Neuron (in vitro differentiated cells): ENCODE measurements at regions not wholly inside any gene's neighbourhood (a gene's known extent, or its start where the extent isn't known, plus 50 kb on each side); places are given as distances from the start of the nearest gene placed in this dataset.
"Not testable (repeated sequence)": the region's sequence is repeated elsewhere in the genome, so short reads cannot be mapped to it uniquely, and the experiment has no call there.

ENCODE experiments used
- H2AFZ ChIP-seq: one replicate; pipeline ENCODE4 v1.6.1; 2013; ENCODE audit warnings: low read depth, mild to moderate bottlenecking, inconsistent platforms, low read length, moderate library complexity
- H3K27me3 ChIP-seq: one replicate; pipeline ENCODE4 v1.6.1; 2013; ENCODE audit warnings: low read length; ENCODE audit not compliant: insufficient read depth
- H3K36me3 ChIP-seq: one replicate; pipeline ENCODE4 v1.6.1; 2013; ENCODE audit warnings: low read length; ENCODE audit not compliant: insufficient read depth
- H3K4me1 ChIP-seq: one replicate; pipeline ENCODE4 v1.6.1; 2013; ENCODE audit warnings: low read length; ENCODE audit not compliant: insufficient read depth
- H3K4me3 ChIP-seq: 2 replicates; pipeline ENCODE4 v1.5.1; 2013; ENCODE audit warnings: mild to moderate bottlenecking, low read length, moderate library complexity
- H3K9me3 ChIP-seq: one replicate; pipeline ENCODE4 v1.6.1; 2013; ENCODE audit warnings: low read length

GRCh38 chr5:85910335-85910734 lies 707.4 kb upstream of the COX7C start:
- no peaks in the 10 kb centered on the region for H3K27me3 ChIP-seq
- no peak overlapping the region for H3K4me3 ChIP-seq
- no peaks in the 10 kb centered on the region for H3K4me1 ChIP-seq
- H3K9me3 ChIP-seq: no peaks in the 10 kb centered on the region
- no peaks in the 10 kb centered on the region for H3K36me3 ChIP-seq
- no peak overlapping the region for H2AFZ ChIP-seq

GRCh38 chr5:85920984-85921383 lies 696.8 kb upstream of the COX7C start:
- H2AFZ ChIP-seq: no peak overlapping the region

GRCh38 chr5:85921590-85921989 lies 696.2 kb upstream of the COX7C start:
- Histone ChIP-seq H3K4me3 (no peak overlapping the region), H3K36me3 (no peaks in the 10 kb centered on the region), H2AFZ (no peak overlapping the region), H3K9me3 (no peaks in the 10 kb centered on the region), H3K27me3 (no peaks in the 10 kb centered on the region), H3K4me1 (no peaks in the 10 kb centered on the region)

More at GRCh38 chr5:85920984-85921383, 696.8 kb upstream of the COX7C start:
- H3K27me3 ChIP-seq: no peaks in the 10 kb centered on the region
- H3K4me1 ChIP-seq: no peaks in the 10 kb centered on the region
- no peaks in the 10 kb centered on the region for H3K9me3 ChIP-seq
- H3K36me3 ChIP-seq: no peaks in the 10 kb centered on the region
- no peak overlapping the region for H3K4me3 ChIP-seq

- Histone ChIP-seq H3K9me3 (no peaks in the 10 kb centered on the region), H3K4me3 (no peak overlapping the region), H2AFZ (no peak overlapping the region), H3K4me1 (no peaks in the 10 kb centered on the region), H3K27me3 (no peaks in the 10 kb centered on the region), H3K36me3 (no peaks in the 10 kb centered on the region)
Measured at GRCh38 chr5:85927632-85928031, 690.1 kb upstream of the COX7C start.

- H3K27me3 ChIP-seq: no peaks in the 10 kb centered on the region
- H3K4me1 ChIP-seq: no peaks in the 10 kb centered on the region
- no peaks in the 10 kb centered on the region for H3K36me3 ChIP-seq
- H2AFZ ChIP-seq: no peak overlapping the region
- no peak overlapping the region for H3K4me3 ChIP-seq
- H3K9me3 ChIP-seq: no peaks in the 10 kb centered on the region
Measured at GRCh38 chr5:85929713-85930112, 688.0 kb upstream of the COX7C start.

- Histone ChIP-seq H3K4me3 (no peak overlapping the region), H3K4me1 (no peaks in the 10 kb centered on the region), H3K9me3 (no peaks in the 10 kb centered on the region), H3K27me3 (no peaks in the 10 kb centered on the region), H3K36me3 (no peaks in the 10 kb centered on the region), H2AFZ (no peak overlapping the region)
Measured at GRCh38 chr5:85931220-85931619, 686.5 kb upstream of the COX7C start.

- Histone ChIP-seq H3K36me3 (no peaks in the 10 kb centered on the region), H3K9me3 (no peaks in the 10 kb centered on the region), H3K27me3 (no peaks in the 10 kb centered on the region), H3K4me3 (no peak overlapping the region), H3K4me1 (no peaks in the 10 kb centered on the region), H2AFZ (no peak overlapping the region)
Measured at GRCh38 chr5:85938201-85938600, 679.5 kb upstream of the COX7C start.

- Histone ChIP-seq H3K4me3 (no peak overlapping the region), H3K9me3 (no peaks in the 10 kb centered on the region), H3K36me3 (no peaks in the 10 kb centered on the region), H2AFZ (no peak overlapping the region), H3K4me1 (no peaks in the 10 kb centered on the region), H3K27me3 (no peaks in the 10 kb centered on the region)
Measured at GRCh38 chr5:85951707-85952210, 666.0 kb upstream of the COX7C start.

GRCh38 chr5:85952680-85953079 lies 665.1 kb upstream of the COX7C start:
- Histone ChIP-seq H3K36me3 (no peaks in the 10 kb centered on the region), H3K4me3 (no peak overlapping the region), H2AFZ (no peak overlapping the region)

GRCh38 chr5:85967681-85968080 lies 650.1 kb upstream of the COX7C start:
- H3K4me1 ChIP-seq: no peaks in the 10 kb centered on the region
- H3K4me3 ChIP-seq: no peak overlapping the region
- H3K36me3 ChIP-seq: no peaks in the 10 kb centered on the region
- no peak overlapping the region for H2AFZ ChIP-seq
- H3K27me3 ChIP-seq: no peaks in the 10 kb centered on the region
- no peaks in the 10 kb centered on the region for H3K9me3 ChIP-seq

More at GRCh38 chr5:85952680-85953079, 665.1 kb upstream of the COX7C start:
- Histone ChIP-seq H3K27me3 (no peaks in the 10 kb centered on the region), H3K4me1 (no peaks in the 10 kb centered on the region), H3K9me3 (no peaks in the 10 kb centered on the region)

GRCh38 chr5:85972539-85972938 lies 645.2 kb upstream of the COX7C start:
- Histone ChIP-seq H3K36me3 (no peaks in the 10 kb centered on the region), H2AFZ (no peak overlapping the region), H3K27me3 (no peaks in the 10 kb centered on the region), H3K4me3 (no peak overlapping the region), H3K4me1 (no peaks in the 10 kb centered on the region), H3K9me3 (no peaks in the 10 kb centered on the region)

- no peak overlapping the region for H3K4me3 ChIP-seq
- H2AFZ ChIP-seq: no peak overlapping the region
- H3K36me3 ChIP-seq: no peaks in the 10 kb centered on the region
- H3K4me1 ChIP-seq: no peaks in the 10 kb centered on the region
- no peaks in the 10 kb centered on the region for H3K27me3 ChIP-seq
- H3K9me3 ChIP-seq: no peaks in the 10 kb centered on the region
Measured at GRCh38 chr5:85985167-85985566, 632.6 kb upstream of the COX7C start.

- H3K4me1 ChIP-seq: no peaks in the 10 kb centered on the region
- H3K36me3 ChIP-seq: no peaks in the 10 kb centered on the region
- H3K9me3 ChIP-seq: no peaks in the 10 kb centered on the region
- H3K4me3 ChIP-seq: no peak overlapping the region
- no peak overlapping the region for H2AFZ ChIP-seq
- no peaks in the 10 kb centered on the region for H3K27me3 ChIP-seq
Measured at GRCh38 chr5:85990998-85991397, 626.7 kb upstream of the COX7C start.

GRCh38 chr5:85994653-85995052 lies 623.1 kb upstream of the COX7C start:
- not testable (repeated sequence) for H3K36me3 ChIP-seq, H2AFZ ChIP-seq, H3K4me1 ChIP-seq, H3K9me3 ChIP-seq, H3K27me3 ChIP-seq, H3K4me3 ChIP-seq
